ENCODE measurements at regions not wholly inside any gene's neighbourhood (a gene's known extent, or its start where the extent isn't known, plus 50 kb on each side); places are given as distances from the start of the nearest gene placed in this dataset.
"Not testable (repeated sequence)": the region's sequence is repeated elsewhere in the genome, so short reads cannot be mapped to it uniquely, and the experiment has no call there.

DNA sequence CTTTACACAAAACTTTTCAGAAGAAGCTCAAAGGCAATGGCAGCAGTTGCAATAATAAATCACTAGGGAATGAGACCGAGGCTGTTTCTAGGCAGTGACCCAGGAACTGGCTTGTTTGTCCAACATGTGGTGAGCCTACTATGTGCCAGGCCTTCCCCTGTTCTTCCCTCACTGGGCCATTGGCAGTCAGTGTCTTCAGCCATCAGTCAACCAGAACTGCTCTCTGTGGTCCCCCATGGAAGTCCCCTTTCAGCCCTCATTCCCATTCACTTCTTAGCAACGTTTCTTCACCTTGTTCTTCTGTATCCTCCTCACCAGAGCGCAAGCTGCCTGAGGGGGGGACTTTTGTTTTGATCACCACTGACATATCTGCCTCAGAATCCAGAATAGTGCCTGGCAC lies 274.1 kb downstream of the RRAGC start:
- no peaks in the 10 kb centered on the region for H3K36me3 ChIP-seq (ENCODE audit: insufficient read depth, insufficient read length, low read length)
- no peak overlapping the region for H3K4me3 ChIP-seq (ENCODE audit: insufficient read length, low read depth)
- no peak for DNase-seq (ENCODE audit: low read depth, low spot score)

DNA sequence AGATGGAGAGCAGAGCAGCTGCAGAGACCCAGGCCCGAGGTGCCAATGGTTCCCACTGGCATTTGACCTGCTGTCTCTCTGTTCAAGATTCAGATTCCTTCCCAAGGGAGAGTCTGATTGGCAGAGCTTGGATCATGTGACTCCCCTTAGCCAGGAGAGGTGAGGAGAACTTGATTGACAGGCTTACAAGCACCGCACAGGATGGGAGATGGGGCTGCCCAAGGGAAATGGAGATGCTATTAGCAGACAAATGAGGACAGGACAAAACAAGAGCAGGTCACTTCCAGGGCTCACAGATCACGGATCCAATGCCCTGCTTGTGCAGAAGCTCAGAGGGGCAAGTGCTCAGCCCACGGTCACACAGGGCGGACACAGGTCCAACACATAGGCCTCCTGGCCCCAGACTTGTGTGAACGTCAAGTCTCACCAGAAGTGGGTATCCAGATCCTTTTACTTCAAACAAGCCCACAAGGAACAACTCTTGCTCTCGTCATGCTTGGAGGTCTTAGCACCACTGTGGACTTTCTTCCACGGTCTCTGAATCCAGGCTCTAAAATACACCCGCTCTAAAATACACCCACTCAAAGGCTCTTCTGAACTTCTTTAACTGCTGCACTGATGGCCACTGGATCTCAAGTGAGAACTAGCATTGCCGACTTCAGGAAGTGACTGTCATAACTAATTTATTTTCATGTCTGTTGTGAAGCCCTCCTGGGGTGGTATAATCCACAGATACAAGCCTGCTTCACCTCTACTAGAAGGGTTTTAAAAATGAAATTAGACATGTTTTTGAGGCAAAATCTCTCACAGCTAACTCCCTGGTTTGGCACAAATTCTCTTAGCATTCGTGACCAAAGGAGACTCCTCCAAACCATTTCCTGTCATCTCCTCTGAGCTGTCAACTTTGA lies 274.9 kb downstream of the RRAGC start:
- Histone ChIP-seq H3K9me3 (ENCODE audit: insufficient read depth, low read length) (peaks cover 8% of the 10 kb centered on the region; the same call in 1 of the 2 replicates), H3K9ac (ENCODE audit: insufficient read length, low read depth) (no peak overlapping the region), H3K4me3 (ENCODE audit: insufficient read length, low read depth) (no peak overlapping the region), H3K4me1 (ENCODE audit: insufficient read depth, insufficient read length) (peaks cover 9% of the 10 kb centered on the region), H3K27me3 (ENCODE audit: insufficient read depth, insufficient read length) (peaks cover 1% of the 10 kb centered on the region), H3K36me3 (ENCODE audit: insufficient read depth, insufficient read length, low read length) (no peaks in the 10 kb centered on the region)
- DNase-seq (ENCODE audit: low read depth, low spot score), result no peak
- TF ChIP-seq SUZ12 (IDR thresholded peaks at IDR 0.05; ENCODE audit: extremely low read depth, insufficient read depth, insufficient read length) (no peak), ZNF274 (IDR thresholded peaks at IDR 0.05; ENCODE audit: low read depth, low read length) (no peak), YY1 (IDR thresholded peaks at IDR 0.05; ENCODE audit: insufficient read depth, insufficient read length) (no peak)

More for the DNA sequence above, 274.1 kb downstream of the RRAGC start:
- H3K9ac ChIP-seq (ENCODE audit: insufficient read length, low read depth), result no peak overlapping the region
- peaks cover 7% of the 10 kb centered on the region for H3K4me1 ChIP-seq (ENCODE audit: insufficient read depth, insufficient read length)
- peaks cover 8% of the 10 kb centered on the region; the same call in 1 of the 2 replicates for H3K9me3 ChIP-seq (ENCODE audit: insufficient read depth, low read length)
- H3K27me3 ChIP-seq (ENCODE audit: insufficient read depth, insufficient read length), result no peaks in the 10 kb centered on the region
- no peak for TF ChIP-seq YY1 (IDR thresholded peaks at IDR 0.05; ENCODE audit: insufficient read depth, insufficient read length)
- no peak for TF ChIP-seq SUZ12 (IDR thresholded peaks at IDR 0.05; ENCODE audit: extremely low read depth, insufficient read depth, insufficient read length)
- TF ChIP-seq ZNF274 (IDR thresholded peaks at IDR 0.05; ENCODE audit: low read depth, low read length), result no peak

- not testable (repeated sequence) for H3K4me3 ChIP-seq (ENCODE audit: insufficient read length, low read depth); DNase-seq (ENCODE audit: low read depth, low spot score); H3K4me1 ChIP-seq (ENCODE audit: insufficient read depth, insufficient read length); H3K36me3 ChIP-seq (ENCODE audit: insufficient read depth, insufficient read length, low read length); H3K9me3 ChIP-seq (ENCODE audit: insufficient read depth, low read length); H3K9ac ChIP-seq (ENCODE audit: insufficient read length, low read depth)
- peaks cover 16% of the 10 kb centered on the region for H3K27me3 ChIP-seq (ENCODE audit: insufficient read depth, insufficient read length)
Observed at GRCh38 chr1:38583287-38583686, 276.3 kb downstream of the RRAGC start.

DNA sequence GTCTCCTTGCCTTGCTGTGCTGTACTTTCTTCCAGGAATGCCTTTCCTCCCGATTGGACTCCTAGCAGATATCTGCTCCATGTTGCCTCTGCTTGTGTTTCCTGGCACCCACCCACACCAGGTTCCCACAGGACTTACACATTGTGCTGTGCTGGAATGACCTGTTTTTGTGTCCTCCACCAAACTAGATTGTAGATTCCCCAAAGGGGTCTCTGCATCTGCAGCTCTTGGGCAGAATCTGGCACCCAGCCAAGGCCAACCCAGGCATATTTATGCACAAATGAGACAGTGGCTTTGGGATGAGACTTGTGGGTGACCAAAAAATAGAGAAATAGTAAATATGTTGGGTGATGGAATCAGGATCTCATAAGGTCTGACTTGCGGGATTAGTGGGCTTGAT lies 278.2 kb downstream of the RRAGC start:
- no peaks in the 10 kb centered on the region for H3K36me3 ChIP-seq (ENCODE audit: insufficient read depth, insufficient read length, low read length)
- peaks cover 10% of the 10 kb centered on the region for H3K4me1 ChIP-seq (ENCODE audit: insufficient read depth, insufficient read length)
- peaks cover 30% of the 10 kb centered on the region for H3K27me3 ChIP-seq (ENCODE audit: insufficient read depth, insufficient read length)
- no peak for TF ChIP-seq YY1 (IDR thresholded peaks at IDR 0.05; ENCODE audit: insufficient read depth, insufficient read length)
- no peak for TF ChIP-seq ZNF274 (IDR thresholded peaks at IDR 0.05; ENCODE audit: low read depth, low read length)
- TF ChIP-seq SUZ12 (IDR thresholded peaks at IDR 0.05; ENCODE audit: extremely low read depth, insufficient read depth, insufficient read length), result no peak
- no peak overlapping the region for H3K9ac ChIP-seq (ENCODE audit: insufficient read length, low read depth)
- DNase-seq (ENCODE audit: low read depth, low spot score), result no peak
- peaks cover 8% of the 10 kb centered on the region; the same call in 1 of the 2 replicates for H3K9me3 ChIP-seq (ENCODE audit: insufficient read depth, low read length)
- no peak overlapping the region for H3K4me3 ChIP-seq (ENCODE audit: insufficient read length, low read depth)

DNA sequence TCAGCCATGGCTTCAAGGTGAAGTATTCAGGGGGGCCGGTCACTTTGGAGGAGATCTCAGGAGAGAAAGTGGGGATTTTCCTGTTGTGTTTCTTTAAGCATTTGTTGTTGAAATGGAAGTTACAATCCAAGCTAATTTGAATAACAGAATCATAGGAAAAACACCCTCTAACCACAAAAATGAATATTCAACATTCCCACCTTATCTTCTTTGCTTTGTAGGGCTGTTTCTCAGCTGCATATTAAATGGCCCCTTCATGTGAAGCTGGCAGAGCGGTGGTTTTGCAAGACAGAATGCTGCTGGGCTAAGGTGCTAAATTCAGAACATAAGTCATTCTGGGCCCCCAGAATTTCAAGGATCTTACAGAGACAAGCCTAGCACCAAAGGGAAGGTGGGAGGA lies 279.0 kb downstream of the RRAGC start:
- H3K27me3 ChIP-seq (ENCODE audit: insufficient read depth, insufficient read length), result peaks cover 30% of the 10 kb centered on the region
- no peak overlapping the region for H3K4me3 ChIP-seq (ENCODE audit: insufficient read length, low read depth)
- no peak overlapping the region for H3K9ac ChIP-seq (ENCODE audit: insufficient read length, low read depth)
- no peaks in the 10 kb centered on the region for H3K36me3 ChIP-seq (ENCODE audit: insufficient read depth, insufficient read length, low read length)
- peaks cover 8% of the 10 kb centered on the region; the same call in 1 of the 2 replicates for H3K9me3 ChIP-seq (ENCODE audit: insufficient read depth, low read length)
- DNase-seq (ENCODE audit: low read depth, low spot score), result no peak
- TF ChIP-seq ZNF274 (IDR thresholded peaks at IDR 0.05; ENCODE audit: low read depth, low read length) (no peak), YY1 (IDR thresholded peaks at IDR 0.05; ENCODE audit: insufficient read depth, insufficient read length) (no peak), SUZ12 (IDR thresholded peaks at IDR 0.05; ENCODE audit: extremely low read depth, insufficient read depth, insufficient read length) (no peak)
- peaks cover 10% of the 10 kb centered on the region for H3K4me1 ChIP-seq (ENCODE audit: insufficient read depth, insufficient read length)

DNA sequence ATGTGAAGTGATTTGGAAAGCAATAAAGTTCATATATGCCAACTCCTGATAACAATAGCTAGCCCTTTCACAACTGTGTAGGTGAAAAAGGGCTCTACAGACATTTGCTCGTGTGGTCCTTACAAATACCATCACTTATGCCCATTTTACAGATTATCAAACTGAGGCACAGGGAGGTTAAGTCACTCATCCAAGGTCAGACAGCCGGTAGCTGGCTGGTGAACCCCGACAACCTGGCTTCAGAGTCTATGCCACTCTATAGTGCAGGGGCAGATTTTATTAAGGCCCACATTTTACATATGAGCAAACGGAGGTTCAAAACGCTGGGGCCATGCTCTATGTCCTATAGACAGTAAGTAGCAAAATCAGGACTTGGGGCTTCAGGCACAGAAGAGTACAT lies 280.5 kb downstream of the RRAGC start:
- no peak for DNase-seq (ENCODE audit: low read depth, low spot score)
- Histone ChIP-seq H3K9ac (ENCODE audit: insufficient read length, low read depth) (peak overlapping the region; percentile 61), H3K36me3 (ENCODE audit: insufficient read depth, insufficient read length, low read length) (no peaks in the 10 kb centered on the region), H3K4me3 (ENCODE audit: insufficient read length, low read depth) (peak overlapping the region; percentile 54), H3K27me3 (ENCODE audit: insufficient read depth, insufficient read length) (peaks cover 30% of the 10 kb centered on the region), H3K4me1 (ENCODE audit: insufficient read depth, insufficient read length) (peaks cover 10% of the 10 kb centered on the region), H3K9me3 (ENCODE audit: insufficient read depth, low read length) (peaks cover 8% of the 10 kb centered on the region; the same call in 1 of the 2 replicates)
- no peak for TF ChIP-seq ZNF274 (IDR thresholded peaks at IDR 0.05; ENCODE audit: low read depth, low read length)
- no peak for TF ChIP-seq YY1 (IDR thresholded peaks at IDR 0.05; ENCODE audit: insufficient read depth, insufficient read length)
- no peak for TF ChIP-seq SUZ12 (IDR thresholded peaks at IDR 0.05; ENCODE audit: extremely low read depth, insufficient read depth, insufficient read length)

GRCh38 chr1:38578271-38578951 lies 281.2 kb downstream of the RRAGC start:
- Histone ChIP-seq H3K4me1 (ENCODE audit: insufficient read depth, insufficient read length) (peaks cover 10% of the 10 kb centered on the region), H3K4me3 (ENCODE audit: insufficient read length, low read depth) (peak overlapping the region; percentile 54), H3K27me3 (ENCODE audit: insufficient read depth, insufficient read length) (peaks cover 30% of the 10 kb centered on the region), H3K9me3 (ENCODE audit: insufficient read depth, low read length) (peaks cover 6% of the 10 kb centered on the region; the same call in 1 of the 2 replicates), H3K36me3 (ENCODE audit: insufficient read depth, insufficient read length, low read length) (no peaks in the 10 kb centered on the region), H3K9ac (ENCODE audit: insufficient read length, low read depth) (peak overlapping the region; percentile 61)
- TF ChIP-seq ZNF274 (IDR thresholded peaks at IDR 0.05; ENCODE audit: low read depth, low read length) (no peak), SUZ12 (IDR thresholded peaks at IDR 0.05; ENCODE audit: extremely low read depth, insufficient read depth, insufficient read length) (peak; percentile 77)
- DNase-seq (ENCODE audit: low read depth, low spot score), result no peak
